ENCODE measurements at regions not wholly inside any gene's neighbourhood (a gene's known extent, or its start where the extent isn't known, plus 50 kb on each side); places are given as distances from the start of the nearest gene placed in this dataset.

DNA sequence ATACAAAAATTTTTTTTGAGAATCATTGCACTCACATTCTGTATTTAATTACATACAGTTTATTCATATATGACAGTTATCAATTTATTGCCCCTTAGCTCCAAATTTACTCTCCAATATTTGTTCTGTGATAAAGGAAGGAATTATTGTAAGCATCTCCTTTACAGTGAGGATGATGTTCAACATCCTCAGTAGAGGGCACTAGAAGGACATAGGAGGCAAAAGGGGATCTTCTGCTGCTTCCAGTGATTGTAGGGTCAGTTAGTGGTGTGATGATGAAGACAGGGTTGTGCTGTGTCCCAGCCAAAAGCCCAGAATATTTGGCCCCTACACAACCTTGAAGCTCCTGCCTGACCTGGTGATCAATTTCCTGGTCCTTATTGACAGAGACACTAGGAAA is 89.9 kb upstream of the DCBLD2 start:
- Histone ChIP-seq H4K20me1 (ENCODE audit: control insufficient read depth, insufficient read depth) (no peaks in the 10 kb centered on the region), H3K9me3 (replicated peaks; ENCODE audit: control insufficient read depth, insufficient read depth, low read length) (no peaks in the 10 kb centered on the region), H3K27me3 (replicated peaks in 1 of 2; ENCODE audit: control insufficient read depth in 2 of 2, insufficient read depth in 2 of 2, low read length in 1 of 2) (no peaks in the 10 kb centered on the region; a peak in 1 of 4 replicates), H3K4me2 (ENCODE audit: control insufficient read depth, insufficient read depth) (no peak overlapping the region), H3K36me3 (ENCODE audit: control insufficient read depth in 2 of 2, insufficient read depth in 2 of 2, low read length in 1 of 2) (no peaks in the 10 kb centered on the region), H3K4me1 (ENCODE audit: control insufficient read depth, insufficient read depth, low read length) (no peaks in the 10 kb centered on the region), H3K4me3 (no peak overlapping the region), H3K27ac (ENCODE audit: control insufficient read depth, insufficient read depth) (no peak overlapping the region), H3K79me2 (ENCODE audit: control insufficient read depth, insufficient read depth, low read length) (no peaks in the 10 kb centered on the region), H3K9ac (ENCODE audit: control insufficient read depth, insufficient read depth, low read length) (no peak overlapping the region), H2AFZ (ENCODE audit: control insufficient read depth, low read depth, low read length) (no peak overlapping the region)
- intact Hi-C loops (cut with micrococcal nuclease; ENCODE audit: unreplicated experiment) = loop anchor here (5.0 to 10.0 kb wide), 2 partner anchors 183 to 389 kb away; no protein-coding TSS in a partner anchor
- ChIA-PET POLR2A (no interaction called here), CTCF (interaction anchor here (0.8 to 4.7 kb wide), 2 partner anchors 174 to 182 kb away, joined by 3 to 49 read pairs; no protein-coding TSS in a partner anchor), RAD21 (ENCODE audit: unreplicated experiment) (no interaction called here), SMC1A (ENCODE audit: uncharacterized antibody, unreplicated experiment) (interaction anchor here (1.1 to 1.6 kb wide), 2 partner anchors 174 to 178 kb away, joined by 3 read pairs; no protein-coding TSS in a partner anchor)
- in situ Hi-C loops (cut with MboI) = loop anchor here (5.0 kb wide), 2 partner anchors 174 to 394 kb away; no protein-coding TSS in a partner anchor
- DNase-seq (ENCODE audit: low read depth, low spot score) = no peak
- TF ChIP-seq, protein P1, sequence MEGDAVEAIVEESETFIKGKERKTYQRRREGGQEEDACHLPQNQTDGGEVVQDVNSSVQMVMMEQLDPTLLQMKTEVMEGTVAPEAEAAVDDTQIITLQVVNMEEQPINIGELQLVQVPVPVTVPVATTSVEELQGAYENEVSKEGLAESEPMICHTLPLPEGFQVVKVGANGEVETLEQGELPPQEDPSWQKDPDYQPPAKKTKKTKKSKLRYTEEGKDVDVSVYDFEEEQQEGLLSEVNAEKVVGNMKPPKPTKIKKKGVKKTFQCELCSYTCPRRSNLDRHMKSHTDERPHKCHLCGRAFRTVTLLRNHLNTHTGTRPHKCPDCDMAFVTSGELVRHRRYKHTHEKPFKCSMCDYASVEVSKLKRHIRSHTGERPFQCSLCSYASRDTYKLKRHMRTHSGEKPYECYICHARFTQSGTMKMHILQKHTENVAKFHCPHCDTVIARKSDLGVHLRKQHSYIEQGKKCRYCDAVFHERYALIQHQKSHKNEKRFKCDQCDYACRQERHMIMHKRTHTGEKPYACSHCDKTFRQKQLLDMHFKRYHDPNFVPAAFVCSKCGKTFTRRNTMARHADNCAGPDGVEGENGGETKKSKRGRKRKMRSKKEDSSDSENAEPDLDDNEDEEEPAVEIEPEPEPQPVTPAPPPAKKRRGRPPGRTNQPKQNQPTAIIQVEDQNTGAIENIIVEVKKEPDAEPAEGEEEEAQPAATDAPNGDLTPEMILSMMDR (IDR thresholded peaks at IDR 0.05 in 2 of 3, conservative IDR thresholded peaks at IDR 0.05 in 1 of 3; ENCODE audit: control insufficient read depth in 2 of 3, extremely low read depth in 1 of 3, insufficient read depth in 1 of 3, low read depth in 3 of 3, low read length in 3 of 3) = peak; percentile 10 to 39 (median 16); a peak in 3 of 6 replicates
- TF ChIP-seq BMI1 (IDR thresholded peaks at IDR 0.05; ENCODE audit: borderline replicate concordance) = no peak
- peak; percentile 67 for TF ChIP-seq RAD21 (IDR thresholded peaks at IDR 0.05; ENCODE audit: insufficient read depth, low read depth, low read length)
- ATAC-seq = peak; percentile 71
- no TSS peak for BruUV-seq (replicated peaks)
- peak; percentile 27 for FAIRE-seq

DNA sequence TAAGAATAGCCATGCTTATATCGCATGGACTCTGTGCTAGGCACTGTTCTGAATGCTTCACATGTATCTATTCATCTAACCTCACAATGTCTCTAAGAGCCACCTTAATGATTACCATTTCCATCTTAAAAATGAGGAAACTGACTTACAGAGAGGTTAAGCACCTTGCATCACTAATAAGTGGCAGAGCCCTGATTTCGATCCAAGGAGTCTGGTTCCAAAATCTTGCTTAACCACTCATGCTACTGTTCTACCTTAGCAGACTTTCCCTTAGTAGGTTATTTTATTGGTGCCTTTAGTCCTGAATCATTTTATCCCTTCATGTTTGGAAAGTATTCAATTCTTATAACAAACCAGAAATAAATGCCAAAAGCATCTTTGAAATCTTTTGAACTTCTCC is 89.2 kb upstream of the DCBLD2 start:
- no peaks in the 10 kb centered on the region for H3K9me3 ChIP-seq (replicated peaks; ENCODE audit: control insufficient read depth, insufficient read depth, low read length)
- no peaks in the 10 kb centered on the region; a peak in 1 of 4 replicates for H3K27me3 ChIP-seq (replicated peaks in 1 of 2; ENCODE audit: control insufficient read depth in 2 of 2, insufficient read depth in 2 of 2, low read length in 1 of 2)
- CTCF ChIA-PET = no interaction called here
- SMC1A ChIA-PET (ENCODE audit: uncharacterized antibody, unreplicated experiment) = interaction anchor here (1.6 kb wide), 1 partner anchor 173 kb away, joined by 3 read pairs; no protein-coding TSS in a partner anchor
- intact Hi-C loops (cut with micrococcal nuclease; ENCODE audit: unreplicated experiment) (loop anchor here (5.0 to 10.0 kb wide), 2 partner anchors 184 to 388 kb away; no protein-coding TSS in a partner anchor), in situ Hi-C loops (cut with MboI) (loop anchor here (5.0 kb wide), 2 partner anchors 173 to 393 kb away; no protein-coding TSS in a partner anchor)
- DNase-seq (ENCODE audit: low read depth, low spot score) (no peak), ATAC-seq (no peak), FAIRE-seq (no peak)
- no peak overlapping the region for H3K9ac ChIP-seq (ENCODE audit: control insufficient read depth, insufficient read depth, low read length)
- RAD21 ChIA-PET (ENCODE audit: unreplicated experiment) = no interaction called here
- BruUV-seq (replicated peaks) = no TSS peak
- H3K36me3 ChIP-seq (ENCODE audit: control insufficient read depth in 2 of 2, insufficient read depth in 2 of 2, low read length in 1 of 2) = no peaks in the 10 kb centered on the region
- WGBS (ENCODE audit: insufficient coverage, insufficient replicate concordance, low lambda C conversion rate, missing lambda C conversion rate) = 41% methylated on average over 2 of the region's 2 CpGs
- no peak overlapping the region for H3K27ac ChIP-seq (ENCODE audit: control insufficient read depth, insufficient read depth)
- H3K4me1 ChIP-seq (ENCODE audit: control insufficient read depth, insufficient read depth, low read length) = no peaks in the 10 kb centered on the region
- H3K79me2 ChIP-seq (ENCODE audit: control insufficient read depth, insufficient read depth, low read length) = no peaks in the 10 kb centered on the region
- no peak overlapping the region for H3K4me3 ChIP-seq
- H2AFZ ChIP-seq (ENCODE audit: control insufficient read depth, low read depth, low read length) = no peak overlapping the region
- POLR2A ChIA-PET = no interaction called here
- H3K4me2 ChIP-seq (ENCODE audit: control insufficient read depth, insufficient read depth) = no peak overlapping the region
- no peaks in the 10 kb centered on the region for H4K20me1 ChIP-seq (ENCODE audit: control insufficient read depth, insufficient read depth)
- TF ChIP-seq FOXM1 (IDR thresholded peaks at IDR 0.05; ENCODE audit: low read depth, low read length) (no peak), EP300 (IDR thresholded peaks at IDR 0.05; ENCODE audit: borderline replicate concordance in 1 of 2, control insufficient read depth in 1 of 2, low read depth in 2 of 2, low read length in 2 of 2) (no peak), SREBF1 (IDR thresholded peaks at IDR 0.05; ENCODE audit: low read length) (no peak), SMARCA5 (IDR thresholded peaks at IDR 0.05) (no peak), SUZ12 (IDR thresholded peaks at IDR 0.05; ENCODE audit: unreplicated experiment) (no peak), RBBP5 (conservative IDR thresholded peaks at IDR 0.05) (no peak), WRNIP1 (IDR thresholded peaks at IDR 0.05; ENCODE audit: borderline replicate concordance, low read depth, low read length) (no peak), NFXL1 (IDR thresholded peaks at IDR 0.05; ENCODE audit: borderline replicate concordance) (no peak), RUNX3 (IDR thresholded peaks at IDR 0.05; ENCODE audit: low read length) (no peak), RAD51 (IDR thresholded peaks at IDR 0.05) (no peak), NR2C1 (IDR thresholded peaks at IDR 0.05) (no peak)
- TF ChIP-seq, protein P2, sequence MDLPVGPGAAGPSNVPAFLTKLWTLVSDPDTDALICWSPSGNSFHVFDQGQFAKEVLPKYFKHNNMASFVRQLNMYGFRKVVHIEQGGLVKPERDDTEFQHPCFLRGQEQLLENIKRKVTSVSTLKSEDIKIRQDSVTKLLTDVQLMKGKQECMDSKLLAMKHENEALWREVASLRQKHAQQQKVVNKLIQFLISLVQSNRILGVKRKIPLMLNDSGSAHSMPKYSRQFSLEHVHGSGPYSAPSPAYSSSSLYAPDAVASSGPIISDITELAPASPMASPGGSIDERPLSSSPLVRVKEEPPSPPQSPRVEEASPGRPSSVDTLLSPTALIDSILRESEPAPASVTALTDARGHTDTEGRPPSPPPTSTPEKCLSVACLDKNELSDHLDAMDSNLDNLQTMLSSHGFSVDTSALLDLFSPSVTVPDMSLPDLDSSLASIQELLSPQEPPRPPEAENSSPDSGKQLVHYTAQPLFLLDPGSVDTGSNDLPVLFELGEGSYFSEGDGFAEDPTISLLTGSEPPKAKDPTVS (IDR thresholded peaks at IDR 0.05; ENCODE audit: low read depth, low read length) = no peak
